Activated naive CD8-positive, alpha-beta T cell (primary cell): ENCODE measurements at regions not wholly inside any gene's neighbourhood (a gene's known extent, or its start where the extent isn't known, plus 50 kb on each side); places are given as distances from the start of the nearest gene placed in this dataset.
"Not testable (repeated sequence)": the region's sequence is repeated elsewhere in the genome, so short reads cannot be mapped to it uniquely, and the experiment has no call there.

Source experiments
- H3K27ac Mint-ChIP-seq: one replicate; pipeline ENCODE4 v1.8.0; 2021; ENCODE audit warnings: mixed read lengths
- H3K27me3 Mint-ChIP-seq: one replicate; pipeline ENCODE4 v1.8.0; 2021; ENCODE audit warnings: mixed read lengths
- H3K36me3 Mint-ChIP-seq: one replicate; pipeline ENCODE4 v1.8.0; 2021; ENCODE audit warnings: mixed read lengths
- H3K4me1 Mint-ChIP-seq: one replicate; pipeline ENCODE4 v1.8.0; 2021; ENCODE audit warnings: low read depth, mixed read lengths
- H3K4me3 Mint-ChIP-seq: one replicate; pipeline ENCODE4 v1.8.0; 2021; ENCODE audit warnings: mild to moderate bottlenecking, mixed read lengths
- H3K9me3 Mint-ChIP-seq: one replicate; pipeline ENCODE4 v1.8.0; 2021; ENCODE audit warnings: low read depth, mixed read lengths

DNA sequence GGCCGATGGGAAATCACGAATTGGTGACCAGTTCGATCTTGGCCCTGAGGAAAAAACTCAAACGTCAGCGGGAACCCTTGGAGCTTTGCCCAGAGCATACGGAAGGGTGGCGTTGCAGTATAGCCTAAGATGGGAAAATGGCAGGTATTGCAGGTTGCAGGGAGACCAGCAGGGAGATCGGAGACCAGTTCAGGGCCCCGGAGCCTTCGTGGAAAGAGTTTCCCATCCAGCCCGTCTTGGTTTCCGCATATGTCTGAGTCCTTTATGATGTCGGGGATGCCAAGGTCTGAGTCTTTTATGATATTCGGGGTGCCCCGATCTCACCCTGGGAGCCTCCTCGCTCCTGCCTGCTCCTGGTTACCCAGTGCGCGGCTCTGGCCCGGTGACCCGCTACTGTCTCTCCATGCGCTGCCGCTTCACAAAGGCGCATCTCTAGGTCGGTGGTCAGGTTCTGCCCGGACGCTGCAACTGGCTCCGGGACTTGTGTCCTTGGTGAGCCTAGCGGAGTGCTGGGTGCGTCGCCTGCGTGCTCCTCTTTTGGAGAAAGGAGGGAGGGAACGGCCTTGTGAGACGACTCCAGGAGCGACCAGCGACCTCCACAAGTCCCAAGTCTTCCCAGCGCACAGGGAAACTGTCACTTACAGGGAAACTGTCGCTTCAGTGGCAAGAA is 94.2 kb downstream of the PRKAB2 start:
- H3K36me3 Mint-ChIP-seq, result peaks cover 4% of the 10 kb centered on the region
- peaks cover 41% of the 10 kb centered on the region for H3K4me1 Mint-ChIP-seq
- peak overlapping the region; percentile 78 for H3K4me3 Mint-ChIP-seq
- no peak overlapping the region for H3K27ac Mint-ChIP-seq
- no peaks in the 10 kb centered on the region for H3K9me3 Mint-ChIP-seq
- peaks cover 72% of the 10 kb centered on the region for H3K27me3 Mint-ChIP-seq

DNA sequence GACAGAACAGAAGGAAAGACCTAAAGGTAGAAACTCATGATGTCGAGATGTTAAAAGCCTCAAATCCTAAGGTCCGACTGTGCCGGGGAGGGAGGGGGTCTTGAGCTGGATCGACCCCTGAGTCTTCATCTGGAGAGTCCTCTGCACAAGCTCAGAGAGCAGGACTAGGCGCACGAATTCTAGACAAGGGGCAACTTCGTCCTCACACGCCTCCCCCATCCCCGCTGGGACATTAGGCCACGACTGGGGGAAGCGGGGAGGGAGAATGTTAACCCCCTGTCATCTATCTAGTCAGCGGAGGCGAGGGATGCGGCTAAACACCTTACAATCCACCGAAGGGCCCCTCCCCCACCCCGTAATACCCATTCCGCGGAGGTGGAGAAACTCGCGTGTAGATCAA is 94.7 kb downstream of the PRKAB2 start:
- H3K4me3 Mint-ChIP-seq, result no peak overlapping the region
- peaks cover 45% of the 10 kb centered on the region for H3K4me1 Mint-ChIP-seq
- H3K36me3 Mint-ChIP-seq, result peaks cover 3% of the 10 kb centered on the region
- H3K27me3 Mint-ChIP-seq, result peaks cover 69% of the 10 kb centered on the region
- H3K27ac Mint-ChIP-seq, result no peak overlapping the region
- no peaks in the 10 kb centered on the region for H3K9me3 Mint-ChIP-seq

DNA sequence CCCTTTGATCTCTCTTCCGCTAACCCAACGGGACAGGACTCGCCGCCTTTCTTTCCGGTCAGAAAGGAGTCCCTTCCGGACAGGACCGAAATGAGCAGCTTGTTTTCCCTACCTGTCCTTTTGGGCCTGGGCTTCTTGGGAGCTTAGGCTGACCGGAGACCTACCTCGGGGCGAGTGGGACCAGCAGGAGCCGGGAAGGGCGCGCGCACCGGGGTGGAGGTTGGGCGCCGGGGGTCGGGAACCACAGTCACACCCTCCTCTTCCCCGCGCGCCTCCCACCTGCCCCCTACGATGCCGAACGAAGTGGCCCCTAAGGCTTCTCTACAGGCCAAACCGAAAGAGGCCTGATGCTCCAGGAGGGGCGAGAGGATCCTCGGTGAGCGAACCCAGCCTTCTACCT is 95.2 kb downstream of the PRKAB2 start:
- H3K4me1 Mint-ChIP-seq, result peaks cover 46% of the 10 kb centered on the region
- peaks cover 2% of the 10 kb centered on the region for H3K36me3 Mint-ChIP-seq
- H3K27ac Mint-ChIP-seq, result no peak overlapping the region
- H3K27me3 Mint-ChIP-seq, result peaks cover 66% of the 10 kb centered on the region
- H3K4me3 Mint-ChIP-seq, result no peak overlapping the region
- H3K9me3 Mint-ChIP-seq, result no peaks in the 10 kb centered on the region

DNA sequence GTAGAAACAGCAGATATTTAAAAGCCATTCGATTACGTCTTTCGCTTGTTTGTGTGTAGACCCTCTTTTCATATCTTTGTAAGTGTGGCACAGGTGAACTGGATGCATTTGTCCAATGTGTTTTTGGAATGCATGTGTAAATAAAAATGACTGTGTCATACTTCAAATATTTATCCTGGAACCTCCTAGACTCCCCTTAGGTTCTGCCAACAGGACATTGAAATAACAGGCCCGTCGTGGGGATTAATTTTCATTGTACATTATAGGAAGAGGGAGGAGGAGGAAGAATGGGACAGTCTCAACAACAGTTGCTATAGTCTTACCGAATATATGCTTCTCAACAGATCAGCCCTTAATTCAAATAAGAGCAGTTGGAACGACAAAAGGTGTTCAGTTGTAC is 95.8 kb downstream of the PRKAB2 start:
- no peak overlapping the region for H3K27ac Mint-ChIP-seq
- peaks cover 3% of the 10 kb centered on the region for H3K36me3 Mint-ChIP-seq
- peaks cover 69% of the 10 kb centered on the region for H3K27me3 Mint-ChIP-seq
- peaks cover 46% of the 10 kb centered on the region for H3K4me1 Mint-ChIP-seq
- H3K9me3 Mint-ChIP-seq, result no peaks in the 10 kb centered on the region
- H3K4me3 Mint-ChIP-seq, result no peak overlapping the region

DNA sequence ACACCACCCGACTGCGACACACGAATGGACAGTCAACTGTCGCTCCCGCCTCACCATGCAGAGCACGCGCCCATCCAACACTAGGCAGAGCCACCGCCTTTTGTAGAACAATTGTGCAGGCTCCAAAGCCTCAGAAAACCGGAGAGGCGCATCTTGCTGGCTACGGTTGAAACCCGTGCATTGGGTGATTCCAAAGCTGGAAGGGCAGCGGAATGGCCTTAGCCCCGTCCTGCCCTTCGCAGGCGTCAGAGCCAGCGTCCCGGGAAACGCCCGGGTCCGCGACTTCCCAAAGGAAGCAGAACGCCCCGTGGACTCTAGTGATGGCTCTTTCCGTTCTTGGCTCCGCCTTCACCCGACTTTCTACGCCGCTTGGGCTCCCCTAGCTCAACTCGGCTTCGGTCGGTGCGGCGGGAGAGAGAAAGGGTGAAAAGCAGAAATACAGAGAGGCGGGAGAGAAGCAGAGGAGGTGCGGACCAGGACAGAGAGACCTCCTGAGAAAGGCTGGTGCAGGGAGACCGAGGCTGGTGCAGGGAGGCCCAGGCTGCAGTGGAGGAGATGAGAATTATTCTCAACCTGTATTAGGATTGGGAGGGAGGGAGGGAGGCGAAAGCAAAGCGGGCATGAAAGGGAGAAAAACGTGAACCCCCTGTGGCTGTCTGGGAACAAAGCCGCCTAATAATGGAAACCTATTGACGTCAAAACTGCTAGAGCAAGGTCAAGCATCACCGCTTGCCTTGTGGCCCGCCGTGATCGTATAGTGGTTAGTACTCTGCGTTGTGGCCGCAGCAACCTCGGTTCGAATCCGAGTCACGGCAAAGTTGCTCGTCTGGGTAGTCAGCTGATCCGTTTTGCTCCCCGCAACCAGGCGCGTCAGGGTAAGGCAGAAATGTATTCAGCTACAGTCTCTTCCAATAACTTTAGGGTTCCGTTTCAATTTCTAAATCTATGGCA is 99.5 kb downstream of the PRKAB2 start:
- Mint-ChIP-seq H3K4me3 (peak overlapping the region; percentile 80), H3K36me3 (peaks cover 6% of the 10 kb centered on the region), H3K9me3 (no peaks in the 10 kb centered on the region), H3K4me1 (peaks cover 17% of the 10 kb centered on the region), H3K27me3 (peaks cover 53% of the 10 kb centered on the region), H3K27ac (no peak overlapping the region)

DNA sequence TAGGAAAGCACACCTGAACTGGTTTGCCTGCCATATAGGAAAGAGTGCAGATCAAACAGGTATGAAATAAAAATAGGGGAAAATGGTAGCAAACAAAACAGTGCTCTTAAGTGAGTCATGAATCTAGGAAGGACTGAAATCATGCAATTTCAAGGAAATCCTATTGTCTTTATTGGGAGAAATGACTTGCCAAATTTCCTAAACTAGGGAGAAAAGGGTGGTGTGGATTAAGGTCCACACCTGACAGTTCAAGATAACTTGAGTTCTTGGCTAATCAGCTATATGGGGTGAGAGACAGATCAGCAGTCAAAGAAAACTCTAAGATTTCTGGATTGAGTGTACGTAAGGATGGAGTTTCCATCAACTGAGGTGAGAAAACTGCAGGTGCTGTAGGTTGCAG is 101.1 kb downstream of the PRKAB2 start:
- peaks cover 48% of the 10 kb centered on the region for H3K27me3 Mint-ChIP-seq
- H3K27ac Mint-ChIP-seq, result no peak overlapping the region
- H3K4me3 Mint-ChIP-seq, result no peak overlapping the region
- peaks cover 14% of the 10 kb centered on the region for H3K4me1 Mint-ChIP-seq
- peaks cover 6% of the 10 kb centered on the region for H3K36me3 Mint-ChIP-seq
- peaks cover 2% of the 10 kb centered on the region for H3K9me3 Mint-ChIP-seq

DNA sequence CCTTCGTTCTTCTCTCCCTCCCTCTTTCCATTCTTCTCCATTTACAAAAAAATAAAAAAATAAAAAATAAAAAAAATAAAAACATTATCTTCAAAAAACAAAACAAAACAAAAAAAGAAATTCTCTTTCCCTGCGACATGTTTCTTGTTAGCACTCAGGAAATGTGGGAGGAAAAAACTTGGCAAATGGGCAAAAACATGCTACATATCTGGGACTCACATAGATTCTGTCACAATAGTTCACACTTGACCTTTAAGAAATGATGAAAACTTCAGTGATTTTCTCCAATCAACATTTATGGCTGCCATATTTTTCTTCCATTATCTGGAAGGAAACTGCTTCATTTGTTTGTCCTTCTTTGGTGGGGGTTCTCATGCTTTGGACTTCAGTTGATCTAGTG is 109.3 kb downstream of the PRKAB2 start:
- H3K9me3 Mint-ChIP-seq, result peaks cover 6% of the 10 kb centered on the region
- no peaks in the 10 kb centered on the region for H3K4me1 Mint-ChIP-seq
- no peak overlapping the region for H3K4me3 Mint-ChIP-seq
- H3K27ac Mint-ChIP-seq, result no peak overlapping the region
- no peaks in the 10 kb centered on the region for H3K36me3 Mint-ChIP-seq
- peaks cover 15% of the 10 kb centered on the region for H3K27me3 Mint-ChIP-seq

DNA sequence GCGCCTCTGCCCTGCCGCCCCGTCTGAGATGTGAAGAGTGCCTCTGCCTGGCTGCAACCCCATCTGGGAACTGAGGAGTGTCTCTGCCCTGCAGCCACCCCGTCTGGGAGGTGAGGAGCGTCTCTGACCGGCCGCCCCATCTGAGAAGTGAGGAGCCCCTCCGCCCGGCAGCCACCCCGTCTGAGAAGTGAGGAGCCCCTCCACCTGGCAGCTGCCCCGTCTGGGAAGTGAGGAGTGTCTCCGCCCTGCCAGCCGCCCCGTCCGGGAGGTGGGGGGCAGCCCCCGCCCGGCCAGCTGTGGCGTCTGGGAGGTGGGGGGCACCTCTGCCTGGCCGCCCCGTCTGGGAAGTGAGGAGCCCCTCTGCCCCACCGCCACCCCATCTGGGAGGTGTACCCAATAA is 110.4 kb downstream of the PRKAB2 start:
- H3K36me3 Mint-ChIP-seq, H3K9me3 Mint-ChIP-seq, H3K4me3 Mint-ChIP-seq, H3K4me1 Mint-ChIP-seq, H3K27ac Mint-ChIP-seq: not testable (repeated sequence)
- H3K27me3 Mint-ChIP-seq, result peaks cover 15% of the 10 kb centered on the region

DNA sequence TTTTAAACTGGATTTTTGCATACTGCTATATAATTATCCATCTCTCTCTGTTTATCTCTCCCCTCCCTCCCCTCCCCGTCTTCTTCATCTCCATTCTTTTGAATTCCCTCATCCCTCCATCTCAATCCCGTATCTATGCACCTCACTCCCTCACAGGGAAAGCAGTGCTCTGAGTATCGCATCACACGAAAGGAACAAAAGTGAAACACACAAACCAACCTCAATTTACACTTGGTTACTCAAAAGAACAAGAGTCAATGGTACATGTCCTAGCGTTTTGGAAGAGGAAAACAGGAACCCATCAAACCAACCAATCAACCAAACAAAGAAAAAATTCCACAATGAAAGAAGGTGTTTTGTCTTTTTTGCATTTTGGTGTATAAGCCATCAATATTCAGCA is 115.1 kb downstream of the NBPF12 start:
- Mint-ChIP-seq H3K36me3 (peaks cover 2% of the 10 kb centered on the region), H3K4me3 (no peak overlapping the region), H3K27me3 (peaks cover 6% of the 10 kb centered on the region), H3K27ac (no peak overlapping the region), H3K9me3 (no peaks in the 10 kb centered on the region), H3K4me1 (no peaks in the 10 kb centered on the region)

DNA sequence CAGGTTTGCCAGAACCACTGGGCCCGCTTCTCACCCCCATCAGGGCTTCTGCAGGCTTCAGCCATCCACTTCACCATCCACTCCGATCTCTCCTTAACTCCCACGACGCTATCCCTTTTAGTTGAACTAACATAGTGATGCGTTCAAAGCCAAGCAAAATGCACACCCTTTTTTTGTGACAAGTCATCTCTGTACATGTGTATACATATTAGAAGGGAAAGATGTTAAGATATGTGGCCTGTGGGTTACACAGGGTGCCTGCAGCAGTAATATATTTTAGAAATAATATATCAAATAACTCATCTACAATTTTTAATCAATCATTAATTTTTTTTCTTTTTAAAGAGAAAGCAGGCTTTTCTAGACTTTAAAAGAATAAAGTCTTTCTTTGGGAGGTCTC is 114.6 kb downstream of the NBPF12 start:
- Mint-ChIP-seq H3K36me3 (peaks cover 2% of the 10 kb centered on the region), H3K4me3 (no peak overlapping the region), H3K27me3 (peaks cover 6% of the 10 kb centered on the region), H3K27ac (no peak overlapping the region), H3K9me3 (no peaks in the 10 kb centered on the region), H3K4me1 (peaks cover 2% of the 10 kb centered on the region)

DNA sequence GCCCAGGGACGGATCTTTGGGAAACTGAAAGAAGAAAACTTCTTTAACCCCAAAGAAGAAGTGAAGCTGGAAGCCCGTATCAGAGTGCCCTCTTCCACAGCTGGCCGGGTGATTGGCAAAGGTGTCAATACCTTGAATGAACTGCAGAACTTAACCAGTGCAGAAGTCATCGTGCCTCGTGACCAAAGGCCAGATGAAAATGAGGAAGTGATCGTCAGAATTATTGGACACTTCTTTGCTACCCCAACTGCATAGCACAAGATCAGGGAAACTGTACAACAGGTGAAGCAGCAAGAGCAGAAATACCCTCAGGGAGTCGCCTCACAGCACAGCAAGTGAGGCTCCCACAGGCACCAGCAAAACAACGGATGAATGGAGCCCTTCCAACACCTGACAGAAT is 114.0 kb downstream of the NBPF12 start:
- Mint-ChIP-seq H3K36me3 (peaks cover 2% of the 10 kb centered on the region), H3K4me1 (peaks cover 4% of the 10 kb centered on the region), H3K27me3 (peaks cover 6% of the 10 kb centered on the region), H3K9me3 (no peaks in the 10 kb centered on the region), H3K27ac (no peak overlapping the region), H3K4me3 (no peak overlapping the region)

DNA sequence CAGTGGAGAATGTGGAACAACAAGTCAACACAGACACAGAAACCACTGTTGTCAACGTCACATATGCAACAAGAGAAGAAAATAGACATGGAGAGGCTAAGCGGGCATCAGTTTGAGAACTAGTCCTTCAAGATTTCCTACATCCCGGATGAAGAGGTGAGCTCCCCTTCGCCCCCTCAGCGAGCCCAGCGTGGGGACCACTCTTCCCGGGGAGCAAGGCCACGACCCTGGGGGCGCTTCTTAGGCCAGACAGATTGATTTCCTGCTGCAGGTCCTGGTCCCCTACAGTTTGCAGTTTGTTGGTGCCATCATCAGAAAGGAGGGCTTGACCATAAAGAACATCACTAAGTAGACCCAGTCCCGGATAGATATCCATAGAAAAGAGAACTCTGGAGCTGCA is 113.0 kb downstream of the NBPF12 start:
- H3K4me3 Mint-ChIP-seq, result no peak overlapping the region
- peaks cover 6% of the 10 kb centered on the region for H3K27me3 Mint-ChIP-seq
- no peak overlapping the region for H3K27ac Mint-ChIP-seq
- H3K36me3 Mint-ChIP-seq, result peaks cover 2% of the 10 kb centered on the region
- H3K4me1 Mint-ChIP-seq, result peaks cover 14% of the 10 kb centered on the region
- no peaks in the 10 kb centered on the region for H3K9me3 Mint-ChIP-seq

DNA sequence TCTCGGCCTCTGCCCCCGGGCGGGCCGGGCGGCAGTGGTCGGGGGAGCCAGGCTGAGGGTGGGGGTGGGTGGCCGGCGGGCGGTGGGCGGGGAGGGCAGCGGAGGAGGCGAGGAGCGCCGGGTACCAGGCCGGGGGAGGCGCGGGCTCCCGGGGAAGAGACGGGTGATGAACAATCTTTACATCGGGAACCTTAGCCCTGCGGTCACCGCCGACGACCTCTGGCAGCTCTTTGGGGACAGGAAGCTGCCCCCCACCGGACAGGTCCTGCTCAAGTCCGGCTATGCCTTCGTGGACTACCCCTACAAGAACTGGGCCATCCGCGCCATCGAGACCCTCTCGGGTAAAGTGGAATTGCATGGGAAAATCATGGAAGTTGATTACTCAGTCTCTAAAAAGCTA is 112.5 kb downstream of the NBPF12 start:
- Mint-ChIP-seq H3K9me3 (no peaks in the 10 kb centered on the region), H3K27ac (no peak overlapping the region), H3K4me3 (no peak overlapping the region), H3K36me3 (peaks cover 2% of the 10 kb centered on the region), H3K27me3 (peaks cover 6% of the 10 kb centered on the region), H3K4me1 (peaks cover 18% of the 10 kb centered on the region)

DNA sequence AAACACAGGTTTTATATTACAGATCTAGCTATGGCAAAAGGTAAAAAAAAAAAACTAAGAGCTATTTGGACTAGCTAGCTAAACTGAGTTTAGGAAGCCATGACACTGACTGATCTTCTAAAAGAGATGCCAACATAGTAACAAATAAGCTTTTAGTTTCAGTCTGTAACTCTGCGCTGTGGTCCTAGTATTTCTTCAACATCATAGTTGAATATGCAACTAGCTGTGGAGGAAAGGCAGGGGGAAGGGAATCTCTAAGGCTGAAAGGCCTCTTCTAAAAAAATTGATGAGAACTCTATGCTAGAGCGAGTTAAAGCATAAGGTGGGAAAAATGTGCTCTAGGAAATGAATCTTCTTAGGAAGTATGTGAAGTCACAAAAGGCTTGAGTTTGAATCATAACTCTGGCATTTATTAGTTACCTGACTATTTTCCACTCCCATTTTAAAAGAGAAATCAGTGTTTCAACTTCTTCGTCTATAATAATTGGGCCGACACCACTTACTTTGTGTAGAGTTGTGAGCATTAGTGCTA is 108.8 kb downstream of the NBPF12 start:
- not testable (repeated sequence) for H3K27me3 Mint-ChIP-seq, H3K36me3 Mint-ChIP-seq, H3K9me3 Mint-ChIP-seq
- Mint-ChIP-seq H3K4me3 (peak overlapping the region; percentile 48), H3K27ac (peak overlapping the region; percentile 18), H3K4me1 (peaks cover 28% of the 10 kb centered on the region)

DNA sequence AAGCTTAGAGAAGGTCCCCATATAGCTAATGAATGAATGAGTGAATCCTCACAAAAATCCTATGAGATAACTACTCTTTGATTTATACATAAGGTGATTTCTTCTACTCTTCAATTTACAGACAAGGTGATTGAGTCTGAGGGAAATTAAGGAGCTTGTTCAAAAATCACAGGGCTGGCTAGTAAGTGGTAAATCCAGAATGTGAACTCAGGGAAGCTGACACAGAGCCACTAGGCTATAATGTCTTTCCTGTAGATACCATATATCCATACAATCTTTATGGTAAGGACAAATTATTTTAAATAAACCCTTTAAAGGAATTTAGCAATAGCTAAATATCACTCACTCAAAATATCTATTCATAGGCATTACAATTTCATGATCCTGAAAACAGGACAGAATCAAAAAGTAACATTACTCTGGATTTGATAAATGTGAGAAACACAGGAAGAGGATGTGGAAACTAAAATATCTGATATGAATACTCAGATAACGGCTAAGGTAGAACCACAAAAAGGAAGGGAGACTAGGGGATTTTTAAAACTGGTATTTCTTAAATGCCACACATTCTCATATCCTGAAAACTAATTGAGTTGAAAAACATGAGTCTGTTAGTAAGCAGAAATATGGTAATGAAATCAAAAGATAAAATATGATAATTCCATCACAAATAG is 108.2 kb downstream of the NBPF12 start:
- peaks cover 28% of the 10 kb centered on the region for H3K4me1 Mint-ChIP-seq
- H3K4me3 Mint-ChIP-seq, result peak overlapping the region; percentile 48
- H3K9me3 Mint-ChIP-seq, result no peaks in the 10 kb centered on the region
- H3K27me3 Mint-ChIP-seq, result no peaks in the 10 kb centered on the region
- H3K27ac Mint-ChIP-seq, result peak overlapping the region; percentile 18
- no peaks in the 10 kb centered on the region for H3K36me3 Mint-ChIP-seq
